ENCODE measurements at regions not wholly inside any gene's neighbourhood (a gene's known extent, or its start where the extent isn't known, plus 50 kb on each side); places are given as distances from the start of the nearest gene placed in this dataset.

DNA sequence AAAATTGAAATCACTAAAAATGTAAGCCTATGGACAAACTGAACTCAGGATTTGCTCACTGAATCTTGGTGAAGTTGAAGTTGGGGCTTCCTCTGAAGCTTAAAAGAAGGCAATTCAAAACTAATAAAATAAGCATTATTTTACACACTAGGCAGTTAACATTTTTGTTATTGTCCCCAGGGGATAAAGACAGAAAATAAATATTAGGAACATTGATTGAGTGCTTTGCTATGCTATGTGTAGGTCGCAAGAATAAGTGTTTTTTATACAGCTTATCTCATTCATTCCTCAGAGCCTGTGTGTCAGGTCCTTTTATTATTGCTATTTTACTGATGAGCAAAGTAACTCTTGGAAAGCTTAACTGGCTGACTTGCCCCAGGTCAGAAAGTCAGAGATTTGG is 82.2 kb downstream of the ZNF608 start:
- TF ChIP-seq, protein P1, sequence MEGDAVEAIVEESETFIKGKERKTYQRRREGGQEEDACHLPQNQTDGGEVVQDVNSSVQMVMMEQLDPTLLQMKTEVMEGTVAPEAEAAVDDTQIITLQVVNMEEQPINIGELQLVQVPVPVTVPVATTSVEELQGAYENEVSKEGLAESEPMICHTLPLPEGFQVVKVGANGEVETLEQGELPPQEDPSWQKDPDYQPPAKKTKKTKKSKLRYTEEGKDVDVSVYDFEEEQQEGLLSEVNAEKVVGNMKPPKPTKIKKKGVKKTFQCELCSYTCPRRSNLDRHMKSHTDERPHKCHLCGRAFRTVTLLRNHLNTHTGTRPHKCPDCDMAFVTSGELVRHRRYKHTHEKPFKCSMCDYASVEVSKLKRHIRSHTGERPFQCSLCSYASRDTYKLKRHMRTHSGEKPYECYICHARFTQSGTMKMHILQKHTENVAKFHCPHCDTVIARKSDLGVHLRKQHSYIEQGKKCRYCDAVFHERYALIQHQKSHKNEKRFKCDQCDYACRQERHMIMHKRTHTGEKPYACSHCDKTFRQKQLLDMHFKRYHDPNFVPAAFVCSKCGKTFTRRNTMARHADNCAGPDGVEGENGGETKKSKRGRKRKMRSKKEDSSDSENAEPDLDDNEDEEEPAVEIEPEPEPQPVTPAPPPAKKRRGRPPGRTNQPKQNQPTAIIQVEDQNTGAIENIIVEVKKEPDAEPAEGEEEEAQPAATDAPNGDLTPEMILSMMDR (IDR thresholded peaks at IDR 0.05; ENCODE audit: extremely low read depth in 1 of 2, insufficient read depth in 1 of 2, low read depth in 1 of 2, low read length in 2 of 2): no peak
- TF ChIP-seq POLR2A (IDR thresholded peaks at IDR 0.05; ENCODE audit: low read depth, low read length): no peak

All from endothelial cell of umbilical vein (primary cell).